ENCODE measurements at regions not wholly inside any gene's neighbourhood (a gene's known extent, or its start where the extent isn't known, plus 50 kb on each side); places are given as distances from the start of the nearest gene placed in this dataset.

GRCh38 chr2:66753257-66753656, 318.3 kb downstream of the MEIS1 start:
- DNase-seq (ENCODE audit: extremely low read depth, low read depth) = no peak
- TF ChIP-seq, protein P1, sequence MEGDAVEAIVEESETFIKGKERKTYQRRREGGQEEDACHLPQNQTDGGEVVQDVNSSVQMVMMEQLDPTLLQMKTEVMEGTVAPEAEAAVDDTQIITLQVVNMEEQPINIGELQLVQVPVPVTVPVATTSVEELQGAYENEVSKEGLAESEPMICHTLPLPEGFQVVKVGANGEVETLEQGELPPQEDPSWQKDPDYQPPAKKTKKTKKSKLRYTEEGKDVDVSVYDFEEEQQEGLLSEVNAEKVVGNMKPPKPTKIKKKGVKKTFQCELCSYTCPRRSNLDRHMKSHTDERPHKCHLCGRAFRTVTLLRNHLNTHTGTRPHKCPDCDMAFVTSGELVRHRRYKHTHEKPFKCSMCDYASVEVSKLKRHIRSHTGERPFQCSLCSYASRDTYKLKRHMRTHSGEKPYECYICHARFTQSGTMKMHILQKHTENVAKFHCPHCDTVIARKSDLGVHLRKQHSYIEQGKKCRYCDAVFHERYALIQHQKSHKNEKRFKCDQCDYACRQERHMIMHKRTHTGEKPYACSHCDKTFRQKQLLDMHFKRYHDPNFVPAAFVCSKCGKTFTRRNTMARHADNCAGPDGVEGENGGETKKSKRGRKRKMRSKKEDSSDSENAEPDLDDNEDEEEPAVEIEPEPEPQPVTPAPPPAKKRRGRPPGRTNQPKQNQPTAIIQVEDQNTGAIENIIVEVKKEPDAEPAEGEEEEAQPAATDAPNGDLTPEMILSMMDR (IDR thresholded peaks at IDR 0.05; ENCODE audit: low read depth, low read length) = no peak

GRCh38 chr2:66753660-66754059, 318.7 kb downstream of the MEIS1 start:
- DNase-seq (ENCODE audit: extremely low read depth, low read depth) = no peak
- TF ChIP-seq, protein P1 (IDR thresholded peaks at IDR 0.05; ENCODE audit: low read depth, low read length) = no peak

DNA sequence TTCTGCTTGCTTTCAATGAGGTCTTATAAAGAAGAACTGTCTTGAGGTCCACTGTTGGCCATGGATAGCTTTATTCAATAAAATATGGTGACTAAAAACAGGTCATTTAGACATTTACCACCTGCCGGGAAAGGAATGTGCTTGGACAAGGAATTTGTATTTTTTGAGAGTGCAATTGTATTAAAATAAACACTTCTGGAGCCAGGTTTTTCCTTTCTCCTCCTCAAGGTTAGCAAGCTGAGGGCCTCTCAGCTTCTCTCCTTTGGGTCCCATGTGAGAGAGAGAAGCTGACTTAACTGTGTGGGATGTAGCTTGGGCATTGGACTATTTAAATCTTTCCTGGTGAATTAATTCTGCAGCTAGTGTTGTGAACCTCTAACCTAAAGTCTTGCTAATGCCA, 321.0 kb downstream of the MEIS1 start:
- TF ChIP-seq, protein P1 (IDR thresholded peaks at IDR 0.05; ENCODE audit: low read depth, low read length) = no peak
- no peak for DNase-seq (ENCODE audit: extremely low read depth, low read depth)

DNA sequence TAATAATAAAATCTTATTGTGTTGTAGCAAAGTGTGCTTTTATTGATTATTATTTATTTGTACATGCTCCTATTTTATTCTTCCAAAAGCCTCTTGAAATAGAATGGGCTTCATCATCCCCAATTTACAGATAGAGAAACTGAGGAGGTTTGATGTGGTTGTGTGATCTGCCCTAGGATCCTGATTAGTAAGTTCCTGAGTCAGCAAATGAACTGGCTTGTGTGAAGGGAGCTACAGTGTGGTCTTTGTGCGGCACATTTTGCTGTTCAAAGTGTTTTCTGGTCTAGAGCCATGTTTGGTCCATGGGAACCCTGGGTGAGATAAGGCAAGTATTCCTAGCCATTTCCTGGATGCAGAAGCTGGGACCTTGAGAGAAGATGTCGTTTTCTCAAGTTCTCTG, 326.9 kb downstream of the MEIS1 start:
- TF ChIP-seq, protein P1 (IDR thresholded peaks at IDR 0.05; ENCODE audit: low read depth, low read length) = no peak
- no peak for DNase-seq (ENCODE audit: extremely low read depth, low read depth)

DNA sequence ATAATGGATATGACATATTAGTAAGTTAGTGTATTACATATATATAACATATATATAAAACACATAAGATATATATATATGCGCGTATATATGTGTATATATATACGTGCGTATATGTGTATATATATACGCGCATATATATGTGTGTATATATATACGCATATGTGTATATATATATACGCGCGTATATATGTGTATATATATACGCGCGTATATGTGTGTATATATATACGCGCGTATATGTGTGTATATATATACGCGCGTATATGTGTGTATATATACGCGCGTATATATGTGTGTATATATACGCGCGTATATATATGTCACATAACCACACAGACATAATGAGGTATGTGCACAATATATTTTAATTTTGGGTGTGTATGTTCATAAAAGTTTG, 327.8 kb downstream of the MEIS1 start:
- TF ChIP-seq, protein P1 (IDR thresholded peaks at IDR 0.05; ENCODE audit: low read depth, low read length) = no peak

GRCh38 chr2:66766582-66766981, 331.7 kb downstream of the MEIS1 start:
- DNase-seq (ENCODE audit: extremely low read depth, low read depth) = no peak
- TF ChIP-seq, protein P1 (IDR thresholded peaks at IDR 0.05; ENCODE audit: low read depth, low read length) = no peak

More for the DNA sequence above, 327.8 kb downstream of the MEIS1 start:
- DNase-seq (ENCODE audit: extremely low read depth, low read depth) = no peak

GRCh38 chr2:66771359-66771976, 336.5 kb downstream of the MEIS1 start:
- TF ChIP-seq, protein P1 (IDR thresholded peaks at IDR 0.05; ENCODE audit: low read depth, low read length) = no peak
- no peak for DNase-seq (ENCODE audit: extremely low read depth, low read depth)
